ENCODE measurements at regions not wholly inside any gene's neighbourhood (a gene's known extent, or its start where the extent isn't known, plus 50 kb on each side); places are given as distances from the start of the nearest gene placed in this dataset.

- POLR2A ChIA-PET: no interaction called here
- CTCF ChIA-PET: no interaction called here
- TF ChIP-seq HDGF (IDR thresholded peaks at IDR 0.05; ENCODE audit: borderline replicate concordance) (no peak), FOXK2 (IDR thresholded peaks at IDR 0.05) (no peak), ZNF384 (IDR thresholded peaks at IDR 0.05) (no peak), ARNT (IDR thresholded peaks at IDR 0.05) (no peak), FOXM1 (IDR thresholded peaks at IDR 0.05; ENCODE audit: borderline replicate concordance) (no peak), BHLHE40 (IDR thresholded peaks at IDR 0.05; ENCODE audit: borderline replicate concordance) (no peak), SUZ12 (IDR thresholded peaks at IDR 0.05) (no peak), NFRKB (IDR thresholded peaks at IDR 0.05) (no peak), SP1 (IDR thresholded peaks at IDR 0.05) (no peak), TARDBP (IDR thresholded peaks at IDR 0.05) (no peak), PKNOX1 (IDR thresholded peaks at IDR 0.05) (no peak), ELF4 (IDR thresholded peaks at IDR 0.05) (no peak), FOXA1 (IDR thresholded peaks at IDR 0.05) (no peak), LEF1 (IDR thresholded peaks at IDR 0.05; ENCODE audit: borderline replicate concordance) (no peak), L3MBTL2 (conservative IDR thresholded peaks at IDR 0.05) (no peak), CTBP1 (IDR thresholded peaks at IDR 0.05; ENCODE audit: borderline replicate concordance) (no peak)
- no peak for DNase-seq (ENCODE audit: extremely low spot score)
Measured at GRCh38 chr6:142548566-142548965, 246.8 kb downstream of the ADGRG6 start.

GRCh38 chr6:142550310-142551063 is 248.7 kb downstream of the ADGRG6 start:
- no peak for DNase-seq (ENCODE audit: extremely low spot score)
- ChIA-PET CTCF (interaction anchor here (0.6 kb wide), 2 partner anchors 20 to 581 kb away, joined by 3 to 4 read pairs; no protein-coding TSS in a partner anchor), POLR2A (no interaction called here)
- no peak for TF ChIP-seq FOXA1 (IDR thresholded peaks at IDR 0.05)
- TF ChIP-seq HDGF (IDR thresholded peaks at IDR 0.05; ENCODE audit: borderline replicate concordance): no peak
- TF ChIP-seq ELF4 (IDR thresholded peaks at IDR 0.05): no peak
- no peak for TF ChIP-seq BHLHE40 (IDR thresholded peaks at IDR 0.05; ENCODE audit: borderline replicate concordance)
- TF ChIP-seq ZNF384 (IDR thresholded peaks at IDR 0.05): no peak
- no peak for TF ChIP-seq FOXM1 (IDR thresholded peaks at IDR 0.05; ENCODE audit: borderline replicate concordance)
- no peak for TF ChIP-seq PKNOX1 (IDR thresholded peaks at IDR 0.05)
- TF ChIP-seq ARNT (IDR thresholded peaks at IDR 0.05): no peak
- TF ChIP-seq SUZ12 (IDR thresholded peaks at IDR 0.05): no peak

GRCh38 chr6:142551274-142551811 is 249.5 kb downstream of the ADGRG6 start:
- ChIA-PET POLR2A (no interaction called here), CTCF (interaction anchor here (0.6 kb wide), 2 partner anchors 19 to 582 kb away, joined by 3 to 4 read pairs; no protein-coding TSS in a partner anchor)
- TF ChIP-seq HDGF (IDR thresholded peaks at IDR 0.05; ENCODE audit: borderline replicate concordance): no peak
- TF ChIP-seq SUZ12 (IDR thresholded peaks at IDR 0.05): no peak
- TF ChIP-seq NFRKB (IDR thresholded peaks at IDR 0.05): no peak
- no peak for TF ChIP-seq L3MBTL2 (conservative IDR thresholded peaks at IDR 0.05)
- TF ChIP-seq FOXM1 (IDR thresholded peaks at IDR 0.05; ENCODE audit: borderline replicate concordance): no peak
- no peak for TF ChIP-seq ZNF384 (IDR thresholded peaks at IDR 0.05)
- TF ChIP-seq ELF4 (IDR thresholded peaks at IDR 0.05): no peak
- no peak for TF ChIP-seq CTBP1 (IDR thresholded peaks at IDR 0.05; ENCODE audit: borderline replicate concordance)
- TF ChIP-seq ARNT (IDR thresholded peaks at IDR 0.05): no peak
- no peak for TF ChIP-seq SP1 (IDR thresholded peaks at IDR 0.05)
- no peak for TF ChIP-seq BHLHE40 (IDR thresholded peaks at IDR 0.05; ENCODE audit: borderline replicate concordance)
- no peak for TF ChIP-seq TARDBP (IDR thresholded peaks at IDR 0.05)
- no peak for TF ChIP-seq FOXA1 (IDR thresholded peaks at IDR 0.05)
- TF ChIP-seq FOXK2 (IDR thresholded peaks at IDR 0.05): no peak
- TF ChIP-seq LEF1 (IDR thresholded peaks at IDR 0.05; ENCODE audit: borderline replicate concordance): no peak
- TF ChIP-seq PKNOX1 (IDR thresholded peaks at IDR 0.05): no peak
- no peak for DNase-seq (ENCODE audit: extremely low spot score)

- CTCF ChIA-PET: interaction anchor here (0.7 kb wide), 1 partner anchor 9 kb away, joined by 3 read pairs; no protein-coding TSS in a partner anchor
- POLR2A ChIA-PET: no interaction called here
- no peak for DNase-seq (ENCODE audit: extremely low spot score)
- TF ChIP-seq LEF1 (IDR thresholded peaks at IDR 0.05; ENCODE audit: borderline replicate concordance): no peak
- no peak for TF ChIP-seq ARNT (IDR thresholded peaks at IDR 0.05)
- no peak for TF ChIP-seq FOXK2 (IDR thresholded peaks at IDR 0.05)
- no peak for TF ChIP-seq ELF4 (IDR thresholded peaks at IDR 0.05)
- no peak for TF ChIP-seq FOXM1 (IDR thresholded peaks at IDR 0.05; ENCODE audit: borderline replicate concordance)
- no peak for TF ChIP-seq FOXA1 (IDR thresholded peaks at IDR 0.05)
- no peak for TF ChIP-seq HDGF (IDR thresholded peaks at IDR 0.05; ENCODE audit: borderline replicate concordance)
- TF ChIP-seq NFRKB (IDR thresholded peaks at IDR 0.05): no peak
- no peak for TF ChIP-seq CTBP1 (IDR thresholded peaks at IDR 0.05; ENCODE audit: borderline replicate concordance)
- TF ChIP-seq ZNF384 (IDR thresholded peaks at IDR 0.05): no peak
- no peak for TF ChIP-seq PKNOX1 (IDR thresholded peaks at IDR 0.05)
- TF ChIP-seq SP1 (IDR thresholded peaks at IDR 0.05): no peak
- no peak for TF ChIP-seq BHLHE40 (IDR thresholded peaks at IDR 0.05; ENCODE audit: borderline replicate concordance)
- TF ChIP-seq TARDBP (IDR thresholded peaks at IDR 0.05): no peak
- no peak for TF ChIP-seq SUZ12 (IDR thresholded peaks at IDR 0.05)
Measured at GRCh38 chr6:142558786-142559185, 257.0 kb downstream of the ADGRG6 start.

Measured in HEK293T (cell line).